ENCODE measurements at regions not wholly inside any gene's neighbourhood (a gene's known extent, or its start where the extent isn't known, plus 50 kb on each side); places are given as distances from the start of the nearest gene placed in this dataset.
"Not testable (repeated sequence)": the region's sequence is repeated elsewhere in the genome, so short reads cannot be mapped to it uniquely, and the experiment has no call there.

DNA sequence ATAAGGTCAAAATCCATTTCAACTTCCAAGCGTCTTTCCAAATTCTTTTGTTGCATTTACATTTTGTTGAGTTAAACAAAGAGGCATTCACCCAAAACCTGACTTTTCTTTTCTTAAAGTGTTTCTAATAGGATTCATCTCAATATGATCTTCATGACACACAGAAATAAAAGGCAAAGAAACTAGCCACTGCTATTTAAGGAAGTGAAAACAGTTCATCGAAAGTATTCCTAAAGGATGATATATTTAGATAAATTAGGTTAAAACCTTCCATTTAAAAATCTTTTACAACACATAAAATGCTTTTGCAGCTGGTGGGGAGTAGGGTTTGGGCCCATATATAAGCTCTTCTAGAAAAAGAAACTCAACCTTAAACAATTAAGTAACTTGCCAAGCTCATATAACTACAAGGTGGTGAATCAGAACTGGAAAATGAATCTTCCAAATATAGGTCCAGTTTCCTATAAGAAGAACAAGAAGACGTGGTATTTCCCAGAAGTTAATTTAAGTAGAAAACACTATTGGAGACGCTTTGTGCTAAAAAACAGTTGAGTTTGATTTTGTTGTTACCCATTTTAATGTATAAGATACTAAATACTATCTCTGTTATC, 336.0 kb upstream of the HNRNPA3 start:
- no peak for ATAC-seq (replicated peaks; ENCODE audit: extremely low read depth, poor library complexity, severe bottlenecking)
- H3K9me3 Mint-ChIP-seq, result peaks cover 6% of the 10 kb centered on the region
- peaks cover 5% of the 10 kb centered on the region for H3K4me1 Mint-ChIP-seq
- no peaks in the 10 kb centered on the region for H3K36me3 Mint-ChIP-seq (ENCODE audit: insufficient read depth)
- no peaks in the 10 kb centered on the region for H3K27me3 Mint-ChIP-seq
- H3K27ac Mint-ChIP-seq (ENCODE audit: low read depth), result no peak overlapping the region
- H3K4me3 Mint-ChIP-seq, result no peak overlapping the region
- DNase-seq (ENCODE audit: low spot score in 2 of 2), result no peak

DNA sequence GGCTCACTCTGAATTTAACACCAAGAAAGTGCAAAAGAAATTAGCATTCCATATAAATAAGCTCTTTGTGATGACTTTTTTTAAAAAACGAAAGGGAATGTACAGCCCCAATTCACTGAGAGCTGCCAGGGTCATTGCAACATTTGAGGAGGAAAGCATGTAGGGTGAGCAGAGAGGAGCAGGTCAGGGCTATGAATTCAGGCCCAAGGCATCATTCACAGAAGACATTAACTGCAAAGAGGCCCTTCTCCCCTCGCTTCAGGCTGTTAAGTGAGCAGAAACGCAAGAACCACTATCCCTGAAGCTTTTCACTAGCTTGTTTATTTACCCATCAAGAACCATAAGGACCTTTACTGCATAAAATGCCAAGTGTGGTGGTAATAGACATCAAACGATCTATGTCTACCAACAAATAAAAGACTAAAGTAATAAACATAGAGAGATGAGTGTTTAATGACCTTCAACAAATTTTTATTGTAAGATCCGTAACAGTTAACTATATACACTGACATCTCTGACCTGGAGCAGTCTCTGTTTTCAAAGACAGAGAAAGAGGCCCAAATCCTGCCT, 333.1 kb upstream of the HNRNPA3 start:
- H3K27me3 Mint-ChIP-seq, result no peaks in the 10 kb centered on the region
- no peaks in the 10 kb centered on the region for H3K9me3 Mint-ChIP-seq
- no peak for ATAC-seq (replicated peaks; ENCODE audit: extremely low read depth, poor library complexity, severe bottlenecking)
- no peaks in the 10 kb centered on the region for H3K4me1 Mint-ChIP-seq
- no peak overlapping the region for H3K27ac Mint-ChIP-seq (ENCODE audit: low read depth)
- DNase-seq (ENCODE audit: low spot score in 2 of 2), result no peak
- no peak overlapping the region for H3K4me3 Mint-ChIP-seq
- H3K36me3 Mint-ChIP-seq (ENCODE audit: insufficient read depth), result no peaks in the 10 kb centered on the region

DNA sequence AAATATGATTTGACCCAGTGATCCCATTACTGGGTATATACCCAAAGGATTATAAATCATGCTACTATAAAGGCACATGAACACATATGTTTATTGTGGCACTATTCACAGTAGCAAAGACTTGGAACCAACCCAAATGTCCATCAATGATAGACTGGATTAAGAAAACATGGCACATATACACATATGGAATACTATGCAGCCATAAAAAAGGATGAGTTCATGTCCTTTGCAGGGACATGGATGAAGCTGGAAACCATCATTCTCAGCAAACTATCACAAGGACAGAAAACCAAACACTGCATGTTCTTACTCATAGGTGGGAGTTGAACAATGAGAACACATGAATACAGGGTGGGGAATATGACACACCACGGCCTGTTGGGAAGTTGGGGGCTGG, 330.5 kb upstream of the HNRNPA3 start:
- not testable (repeated sequence) for H3K27ac Mint-ChIP-seq (ENCODE audit: low read depth); H3K4me1 Mint-ChIP-seq; ATAC-seq (replicated peaks; ENCODE audit: extremely low read depth, poor library complexity, severe bottlenecking); H3K9me3 Mint-ChIP-seq; H3K27me3 Mint-ChIP-seq; H3K36me3 Mint-ChIP-seq (ENCODE audit: insufficient read depth); DNase-seq (ENCODE audit: low spot score in 2 of 2); H3K4me3 Mint-ChIP-seq

DNA sequence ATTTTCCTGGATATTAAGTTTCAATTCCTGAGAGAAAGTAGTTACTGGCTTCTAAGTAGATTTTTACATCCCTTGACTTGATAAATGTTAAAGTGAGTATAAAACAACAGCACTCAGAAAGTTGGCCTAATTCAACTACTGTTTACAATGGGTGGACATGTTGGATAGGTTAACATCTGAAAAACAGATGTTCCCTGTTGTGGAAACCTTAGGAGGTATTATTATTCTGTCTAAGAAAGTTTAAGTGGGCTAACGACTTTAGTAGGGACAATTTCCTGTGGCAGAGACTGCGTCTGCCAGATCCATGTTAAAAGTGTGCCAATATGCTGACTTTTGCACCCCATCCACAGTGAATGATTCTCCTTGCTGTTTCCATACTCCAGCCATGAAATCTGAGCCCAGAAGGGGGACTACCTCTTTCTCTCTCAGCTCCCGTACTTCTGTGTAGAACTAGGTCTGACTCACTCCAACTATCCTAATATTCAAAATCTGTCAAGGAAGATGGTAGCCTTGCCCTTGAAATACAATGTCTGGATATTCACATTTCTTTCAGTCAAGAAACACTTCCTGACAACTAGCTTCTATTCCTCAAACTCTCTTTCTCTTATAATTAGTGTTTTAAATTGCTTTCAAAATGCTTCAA, 327.5 kb upstream of the HNRNPA3 start:
- Mint-ChIP-seq H3K9me3 (no peaks in the 10 kb centered on the region), H3K4me3 (no peak overlapping the region), H3K27me3 (no peaks in the 10 kb centered on the region), H3K4me1 (peaks cover 6% of the 10 kb centered on the region), H3K36me3 (ENCODE audit: insufficient read depth) (peaks cover 1% of the 10 kb centered on the region), H3K27ac (ENCODE audit: low read depth) (no peak overlapping the region)
- ATAC-seq (replicated peaks; ENCODE audit: extremely low read depth, poor library complexity, severe bottlenecking) (no peak), DNase-seq (ENCODE audit: low spot score in 2 of 2) (no peak)

DNA sequence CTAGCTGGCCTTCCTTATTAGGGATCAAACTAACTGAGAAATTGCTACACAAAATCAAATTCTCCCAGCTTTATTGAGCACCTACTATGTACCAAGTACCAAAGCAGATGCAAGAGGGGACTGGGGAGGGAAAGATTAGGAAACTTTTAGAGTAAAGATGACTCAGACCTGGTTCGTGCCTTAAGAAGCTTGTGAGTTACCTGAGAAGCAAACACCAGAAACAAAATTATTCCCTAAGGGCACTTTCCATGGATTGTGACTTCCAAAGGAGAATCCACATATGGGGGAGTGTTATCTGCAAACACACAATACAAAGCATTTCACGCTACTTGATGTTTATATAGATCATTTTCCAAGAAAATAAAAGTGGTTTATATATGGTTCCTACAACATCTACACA, 326.9 kb upstream of the HNRNPA3 start:
- Mint-ChIP-seq H3K27me3 (no peaks in the 10 kb centered on the region), H3K27ac (ENCODE audit: low read depth) (no peak overlapping the region), H3K9me3 (no peaks in the 10 kb centered on the region), H3K4me1 (peaks cover 6% of the 10 kb centered on the region), H3K4me3 (no peak overlapping the region), H3K36me3 (ENCODE audit: insufficient read depth) (peaks cover 1% of the 10 kb centered on the region)
- no peak for ATAC-seq (replicated peaks; ENCODE audit: extremely low read depth, poor library complexity, severe bottlenecking)
- DNase-seq (ENCODE audit: low spot score in 2 of 2), result no peak

DNA sequence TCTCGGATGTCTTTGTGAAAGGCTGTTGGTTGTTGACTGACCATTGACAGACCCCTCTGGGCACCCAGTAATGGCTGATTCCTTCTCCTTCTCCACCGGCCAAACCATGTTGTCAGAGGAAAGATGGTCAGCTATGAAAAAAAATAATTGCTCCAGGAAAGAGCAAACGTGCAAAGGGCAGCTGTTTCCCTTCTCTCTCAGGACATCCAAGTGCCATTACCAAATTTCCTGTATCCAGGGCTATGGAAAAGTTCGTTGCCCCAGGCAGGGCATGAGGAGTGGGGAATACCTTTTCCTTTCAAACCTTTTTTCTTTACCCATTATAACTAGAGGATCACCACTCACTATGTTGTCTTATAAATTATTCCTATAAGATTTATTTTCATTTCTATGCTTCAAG, 321.5 kb upstream of the HNRNPA3 start:
- Mint-ChIP-seq H3K9me3 (no peaks in the 10 kb centered on the region), H3K4me1 (peaks cover 6% of the 10 kb centered on the region), H3K4me3 (no peak overlapping the region), H3K27ac (ENCODE audit: low read depth) (no peak overlapping the region), H3K27me3 (no peaks in the 10 kb centered on the region), H3K36me3 (ENCODE audit: insufficient read depth) (peaks cover 1% of the 10 kb centered on the region)
- DNase-seq (ENCODE audit: low spot score in 2 of 2) (no peak), ATAC-seq (replicated peaks; ENCODE audit: extremely low read depth, poor library complexity, severe bottlenecking) (no peak)

DNA sequence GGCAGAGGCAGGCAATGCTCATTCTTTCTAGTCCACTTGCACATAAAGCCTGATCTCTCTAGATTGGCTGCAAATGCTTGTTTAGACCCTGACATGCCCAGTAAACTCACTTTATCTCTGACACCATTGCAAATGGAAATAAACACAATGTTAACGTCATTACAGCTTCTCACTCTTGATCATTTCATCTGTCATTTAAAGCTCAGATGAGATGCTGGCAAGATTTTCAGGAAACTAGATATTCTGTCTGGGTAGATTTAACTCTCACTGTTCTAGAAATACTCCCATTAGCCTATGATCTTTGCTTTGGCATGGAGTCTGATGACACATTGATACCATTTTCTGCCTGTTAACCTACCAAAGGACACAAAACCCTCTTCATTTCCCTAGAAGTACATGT, 320.7 kb upstream of the HNRNPA3 start:
- ATAC-seq (replicated peaks; ENCODE audit: extremely low read depth, poor library complexity, severe bottlenecking) (no peak), DNase-seq (ENCODE audit: low spot score in 2 of 2) (no peak)
- Mint-ChIP-seq H3K4me3 (no peak overlapping the region), H3K9me3 (no peaks in the 10 kb centered on the region), H3K4me1 (peaks cover 6% of the 10 kb centered on the region), H3K27ac (ENCODE audit: low read depth) (no peak overlapping the region), H3K27me3 (no peaks in the 10 kb centered on the region), H3K36me3 (ENCODE audit: insufficient read depth) (peaks cover 1% of the 10 kb centered on the region)

DNA sequence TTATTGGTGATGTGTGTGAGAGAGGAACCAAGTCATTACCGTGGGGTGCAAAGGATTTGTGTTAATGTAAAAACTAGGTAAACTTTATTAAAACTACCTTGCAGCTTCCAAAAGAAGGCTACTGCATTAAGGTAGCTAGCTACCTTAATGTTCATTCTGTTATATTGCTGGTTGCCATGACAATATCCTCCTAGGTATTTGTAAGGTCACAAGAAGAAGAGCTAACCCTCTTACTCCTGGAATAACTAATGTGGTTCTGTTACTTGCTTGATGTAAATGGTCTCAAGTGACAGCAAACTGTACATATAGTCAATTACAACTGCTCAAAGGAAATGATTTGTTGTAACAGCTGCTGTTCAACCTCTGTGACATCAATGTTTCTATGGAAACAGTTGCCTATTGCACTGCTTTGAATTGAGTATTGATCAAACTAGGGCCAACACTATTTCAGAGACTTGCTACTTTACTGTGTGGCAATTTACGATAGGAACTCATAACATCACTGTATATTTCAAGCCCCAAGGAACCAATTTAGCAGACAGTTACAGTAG, 319.8 kb upstream of the HNRNPA3 start:
- Mint-ChIP-seq H3K27me3 (no peaks in the 10 kb centered on the region), H3K4me1 (peaks cover 6% of the 10 kb centered on the region), H3K9me3 (no peaks in the 10 kb centered on the region), H3K27ac (ENCODE audit: low read depth) (no peak overlapping the region), H3K36me3 (ENCODE audit: insufficient read depth) (no peaks in the 10 kb centered on the region), H3K4me3 (no peak overlapping the region)
- ATAC-seq (replicated peaks; ENCODE audit: extremely low read depth, poor library complexity, severe bottlenecking) (no peak), DNase-seq (ENCODE audit: low spot score in 2 of 2) (no peak)

DNA sequence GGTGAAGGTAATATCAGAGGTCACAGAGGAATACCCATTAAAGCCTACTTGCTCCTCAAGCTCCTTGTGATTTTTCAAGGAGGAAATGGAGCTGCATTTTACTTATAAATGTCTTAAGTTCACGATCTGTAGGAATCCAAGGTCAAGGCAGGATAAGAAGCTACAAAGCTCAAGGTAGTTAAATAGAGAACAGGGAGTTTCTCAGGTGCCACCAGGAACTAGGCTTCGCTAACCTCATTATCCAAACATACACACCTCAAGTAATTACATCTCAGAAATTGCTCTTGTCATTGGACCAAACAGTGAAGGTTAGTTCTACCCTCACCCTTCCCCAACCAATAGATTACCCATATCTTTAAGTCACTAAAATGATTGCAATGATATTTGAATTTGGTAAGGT, 317.4 kb upstream of the HNRNPA3 start:
- Mint-ChIP-seq H3K36me3 (ENCODE audit: insufficient read depth) (no peaks in the 10 kb centered on the region), H3K9me3 (no peaks in the 10 kb centered on the region), H3K4me1 (no peaks in the 10 kb centered on the region), H3K27me3 (no peaks in the 10 kb centered on the region), H3K4me3 (no peak overlapping the region), H3K27ac (ENCODE audit: low read depth) (no peak overlapping the region)
- no peak for ATAC-seq (replicated peaks; ENCODE audit: extremely low read depth, poor library complexity, severe bottlenecking)
- DNase-seq (ENCODE audit: low spot score in 2 of 2), result no peak

DNA sequence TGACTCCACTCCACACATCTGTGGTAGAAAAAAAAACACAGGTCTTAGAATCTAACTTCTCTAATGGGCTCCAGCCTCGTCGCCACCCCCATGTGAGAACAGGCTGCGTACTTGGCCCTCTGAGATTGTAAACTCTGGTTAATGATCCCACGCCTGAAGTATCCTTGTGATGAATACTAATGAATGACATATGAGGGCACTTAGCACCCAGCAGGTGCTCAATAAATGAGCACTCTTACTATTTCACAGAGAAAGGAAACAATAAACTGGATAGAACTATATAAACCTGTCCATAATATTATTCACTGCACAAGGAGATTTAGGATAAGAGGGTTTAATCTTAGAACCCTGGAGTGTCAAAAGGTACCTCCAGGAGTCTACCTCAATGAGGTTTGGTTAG, 310.1 kb upstream of the HNRNPA3 start:
- no peaks in the 10 kb centered on the region for H3K9me3 Mint-ChIP-seq
- no peaks in the 10 kb centered on the region for H3K27me3 Mint-ChIP-seq
- H3K27ac Mint-ChIP-seq (ENCODE audit: low read depth), result no peak overlapping the region
- H3K4me3 Mint-ChIP-seq, result no peak overlapping the region
- H3K36me3 Mint-ChIP-seq (ENCODE audit: insufficient read depth), result no peaks in the 10 kb centered on the region
- DNase-seq (ENCODE audit: low spot score in 2 of 2) (no peak), ATAC-seq (replicated peaks; ENCODE audit: extremely low read depth, poor library complexity, severe bottlenecking) (no peak)
- no peaks in the 10 kb centered on the region for H3K4me1 Mint-ChIP-seq

DNA sequence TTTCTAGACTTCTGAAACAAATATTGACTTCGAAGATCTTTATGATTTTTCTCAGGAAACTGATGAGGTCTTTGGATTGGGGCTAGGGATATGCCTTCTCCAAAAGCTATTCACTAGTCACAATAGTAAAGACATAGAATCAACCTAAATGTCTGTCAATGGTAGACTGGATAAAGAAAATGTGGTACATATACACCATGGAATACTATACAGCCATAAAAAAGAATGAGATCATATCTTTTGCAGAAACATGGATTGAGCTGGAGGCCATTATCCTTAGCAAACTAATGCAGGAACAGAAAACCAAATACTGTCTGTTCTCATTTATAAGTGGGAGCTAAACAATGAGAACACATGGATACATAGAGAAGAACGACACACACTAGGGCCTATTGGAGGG, 308.5 kb upstream of the HNRNPA3 start:
- not testable (repeated sequence) for H3K4me3 Mint-ChIP-seq; DNase-seq (ENCODE audit: low spot score in 2 of 2); H3K36me3 Mint-ChIP-seq (ENCODE audit: insufficient read depth); H3K27me3 Mint-ChIP-seq; H3K27ac Mint-ChIP-seq (ENCODE audit: low read depth); H3K9me3 Mint-ChIP-seq; H3K4me1 Mint-ChIP-seq; ATAC-seq (replicated peaks; ENCODE audit: extremely low read depth, poor library complexity, severe bottlenecking)

DNA sequence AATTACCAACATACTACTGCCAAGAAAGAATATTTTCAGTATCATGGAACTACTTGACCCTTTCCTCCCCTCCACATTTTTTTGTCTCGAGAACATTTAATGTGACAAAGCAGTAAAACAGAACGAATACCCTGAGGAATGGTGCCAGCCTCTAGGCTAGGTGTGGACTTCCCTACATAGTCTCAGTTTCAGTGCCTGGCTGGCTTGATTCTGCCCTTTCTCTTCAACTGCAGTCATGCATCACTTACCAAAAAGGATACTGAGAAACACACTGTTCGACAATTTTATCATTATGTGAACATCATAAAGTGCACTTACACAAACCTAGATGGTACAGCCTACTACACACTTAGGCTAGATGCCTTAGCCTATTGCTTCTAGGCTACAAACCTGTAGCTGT, 305.3 kb upstream of the HNRNPA3 start:
- no peak overlapping the region for H3K4me3 Mint-ChIP-seq
- no peaks in the 10 kb centered on the region for H3K9me3 Mint-ChIP-seq
- DNase-seq (ENCODE audit: low spot score in 2 of 2) (no peak), ATAC-seq (replicated peaks; ENCODE audit: extremely low read depth, poor library complexity, severe bottlenecking) (no peak)
- H3K4me1 Mint-ChIP-seq, result peaks cover 6% of the 10 kb centered on the region
- no peaks in the 10 kb centered on the region for H3K36me3 Mint-ChIP-seq (ENCODE audit: insufficient read depth)
- H3K27ac Mint-ChIP-seq (ENCODE audit: low read depth), result no peak overlapping the region
- H3K27me3 Mint-ChIP-seq, result no peaks in the 10 kb centered on the region

DNA sequence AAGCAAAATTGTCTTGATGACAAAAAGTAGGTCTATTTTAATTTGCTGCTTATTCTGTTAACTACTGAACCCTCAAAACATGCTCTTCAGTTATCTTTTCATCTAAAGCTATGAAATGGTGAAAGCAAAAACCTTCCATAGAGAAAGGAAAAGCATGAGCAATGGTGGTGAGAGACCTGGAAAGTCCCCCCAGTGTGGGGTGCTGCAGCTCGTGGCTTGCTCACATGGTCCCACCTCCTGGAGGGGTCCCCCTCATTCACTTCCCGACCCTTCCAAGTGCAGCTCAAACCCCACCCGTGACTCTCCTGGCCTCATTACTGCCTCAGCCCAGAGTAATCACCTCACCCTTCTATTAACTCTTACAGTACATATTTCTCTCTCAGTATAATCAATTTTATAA, 301.8 kb upstream of the HNRNPA3 start:
- Mint-ChIP-seq H3K27ac (ENCODE audit: low read depth) (no peak overlapping the region), H3K27me3 (no peaks in the 10 kb centered on the region), H3K4me1 (peaks cover 6% of the 10 kb centered on the region), H3K36me3 (ENCODE audit: insufficient read depth) (no peaks in the 10 kb centered on the region), H3K9me3 (no peaks in the 10 kb centered on the region), H3K4me3 (no peak overlapping the region)
- DNase-seq (ENCODE audit: low spot score in 2 of 2) (no peak), ATAC-seq (replicated peaks; ENCODE audit: extremely low read depth, poor library complexity, severe bottlenecking) (no peak)

All from central memory CD8-positive, alpha-beta T cell (primary cell).